Gastroesophageal sphincter (tissue), 3 donors: ENCODE measurements at regions not wholly inside any gene's neighbourhood (a gene's known extent, or its start where the extent isn't known, plus 50 kb on each side); places are given as distances from the start of the nearest gene placed in this dataset.

ENCODE experiments used
- POLR2A ChIP-seq, 2 donors: fragments of 450-650 bp; IDR thresholded peaks; one replicate each; pipeline ENCODE4 v1.6.1; 2017; ENCODE audit warnings: antibody characterized with exemption in 2 of 2, mild to moderate bottlenecking in 2 of 2, moderate library complexity in 1 of 2
- POLR2AphosphoS5 ChIP-seq: sonication (generic); formaldehyde crosslinking; IDR thresholded peaks from one replicate; pipeline ENCODE4 v1.6.1; 2017; ENCODE audit warnings: antibody characterized with exemption
- TF ChIP-seq, protein P1 (sequence below), 4 experiments: fragments of 200-600 bp in 2 of 4; fragments of 450-650 bp in 2 of 4; sonication (generic) in 1 of 4; IDR thresholded peaks; one replicate each; pipeline ENCODE4 v1.5.1; 2017 to 2019; ENCODE audit warnings: antibody characterized with exemption in 4 of 4, mild to moderate bottlenecking in 2 of 4, moderate library complexity in 2 of 4

DNA sequence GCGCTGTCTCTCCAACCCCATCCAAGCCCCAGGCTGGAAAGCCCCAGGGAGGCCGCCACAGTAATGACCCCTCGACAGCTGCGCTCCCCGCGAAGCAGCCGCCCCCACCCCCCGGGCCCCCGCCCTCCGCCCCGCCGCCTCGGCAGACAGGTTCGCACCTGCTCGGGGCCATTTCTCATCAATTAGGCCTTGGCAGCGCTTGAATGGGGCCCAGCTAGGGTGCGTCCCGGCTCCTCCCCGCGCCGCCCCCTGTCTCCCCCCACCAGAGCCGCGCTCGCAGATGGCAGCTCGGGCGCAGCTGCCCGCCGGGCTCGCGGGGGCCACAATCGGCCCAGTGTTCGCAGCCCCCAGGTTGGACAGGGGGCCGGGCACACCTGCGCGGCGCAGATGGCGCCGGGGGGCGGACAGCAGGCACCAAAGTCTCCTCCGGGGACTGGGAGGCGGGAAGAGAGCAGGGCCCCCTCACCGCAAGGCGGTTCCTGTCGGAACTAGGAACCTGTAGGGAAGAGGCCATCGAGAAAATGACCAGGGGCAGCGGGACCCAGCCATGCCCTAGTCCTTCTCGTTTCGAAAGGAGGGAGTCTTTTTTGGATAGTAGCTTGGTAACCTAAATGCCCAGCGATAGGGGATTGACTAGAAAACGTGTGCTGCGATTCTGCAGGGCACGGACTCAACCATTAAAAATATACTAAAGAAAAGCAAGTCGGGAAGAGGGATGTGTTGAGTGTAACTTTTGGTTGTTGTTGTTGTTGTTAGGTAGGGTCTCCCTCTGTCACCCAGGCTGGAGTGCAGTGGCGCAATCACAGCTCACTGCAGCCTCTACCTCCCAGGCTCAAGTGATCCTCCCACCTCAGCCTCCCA, 83.2 kb upstream of the EYA2 start:
- TF ChIP-seq, protein P1, sequence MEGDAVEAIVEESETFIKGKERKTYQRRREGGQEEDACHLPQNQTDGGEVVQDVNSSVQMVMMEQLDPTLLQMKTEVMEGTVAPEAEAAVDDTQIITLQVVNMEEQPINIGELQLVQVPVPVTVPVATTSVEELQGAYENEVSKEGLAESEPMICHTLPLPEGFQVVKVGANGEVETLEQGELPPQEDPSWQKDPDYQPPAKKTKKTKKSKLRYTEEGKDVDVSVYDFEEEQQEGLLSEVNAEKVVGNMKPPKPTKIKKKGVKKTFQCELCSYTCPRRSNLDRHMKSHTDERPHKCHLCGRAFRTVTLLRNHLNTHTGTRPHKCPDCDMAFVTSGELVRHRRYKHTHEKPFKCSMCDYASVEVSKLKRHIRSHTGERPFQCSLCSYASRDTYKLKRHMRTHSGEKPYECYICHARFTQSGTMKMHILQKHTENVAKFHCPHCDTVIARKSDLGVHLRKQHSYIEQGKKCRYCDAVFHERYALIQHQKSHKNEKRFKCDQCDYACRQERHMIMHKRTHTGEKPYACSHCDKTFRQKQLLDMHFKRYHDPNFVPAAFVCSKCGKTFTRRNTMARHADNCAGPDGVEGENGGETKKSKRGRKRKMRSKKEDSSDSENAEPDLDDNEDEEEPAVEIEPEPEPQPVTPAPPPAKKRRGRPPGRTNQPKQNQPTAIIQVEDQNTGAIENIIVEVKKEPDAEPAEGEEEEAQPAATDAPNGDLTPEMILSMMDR (IDR thresholded peaks at IDR 0.05), result no peak
- TF ChIP-seq POLR2AphosphoS5, result no peak
- no peak for TF ChIP-seq POLR2A (IDR thresholded peaks at IDR 0.05)
